SH-SY5Y (cell line): ENCODE measurements at regions not wholly inside any gene's neighbourhood (a gene's known extent, or its start where the extent isn't known, plus 50 kb on each side); places are given as distances from the start of the nearest gene placed in this dataset.

ENCODE experiments used
- GATA2 ChIP-seq: IDR thresholded peaks from 2 replicates; pipeline ENCODE4 v1.6.1; 2011; ENCODE audit warnings: mild to moderate bottlenecking, low read depth, low read length
- GATA3 ChIP-seq: IDR thresholded peaks from 2 replicates; pipeline ENCODE4 v1.6.1; 2011; ENCODE audit warnings: low read depth, mild to moderate bottlenecking, low read length, moderate library complexity

- no peak for TF ChIP-seq GATA3
- TF ChIP-seq GATA2: no peak
Measured at GRCh38 chr1:189658381-189658780, 819.3 kb downstream of the BRINP3 start.

DNA sequence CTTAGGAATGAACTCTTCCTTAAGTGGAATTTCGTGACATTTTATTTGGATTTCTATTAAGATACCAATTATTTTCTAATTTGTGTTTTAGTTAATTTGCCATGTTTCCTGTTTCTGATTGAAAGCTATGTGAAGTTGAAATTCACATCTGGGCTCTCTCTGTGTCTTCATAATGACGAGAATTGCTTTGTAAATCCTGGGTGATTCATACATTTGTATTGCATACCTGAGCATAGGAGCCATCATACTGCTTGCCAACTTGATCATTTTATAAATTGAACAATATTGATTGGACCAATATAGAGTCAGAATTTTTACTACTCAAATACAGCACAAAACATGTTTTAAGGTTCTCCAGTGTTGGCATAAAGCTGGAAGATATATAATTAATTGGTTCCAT is 817.9 kb downstream of the BRINP3 start:
- no peak for TF ChIP-seq GATA3
- no peak for TF ChIP-seq GATA2

DNA sequence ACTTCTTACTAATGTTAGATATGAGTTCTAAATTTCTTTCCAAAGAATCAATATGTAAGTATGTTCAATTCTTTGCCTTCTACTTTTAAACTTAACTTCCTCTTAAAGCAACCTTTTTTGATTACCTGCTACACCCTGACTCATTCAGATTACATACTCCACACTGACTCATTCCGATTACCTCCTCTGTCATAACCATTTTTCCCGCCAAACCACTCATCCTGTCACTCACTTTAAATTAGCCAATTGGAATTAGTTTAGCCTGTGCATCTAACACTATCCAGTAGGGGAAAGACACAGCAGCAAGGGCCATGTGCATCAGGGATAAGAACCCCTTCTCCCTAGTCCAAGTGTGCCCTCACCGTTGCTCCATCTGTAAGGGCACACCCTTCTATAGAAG is 815.5 kb downstream of the BRINP3 start:
- no peak for TF ChIP-seq GATA2
- TF ChIP-seq GATA3: no peak

DNA sequence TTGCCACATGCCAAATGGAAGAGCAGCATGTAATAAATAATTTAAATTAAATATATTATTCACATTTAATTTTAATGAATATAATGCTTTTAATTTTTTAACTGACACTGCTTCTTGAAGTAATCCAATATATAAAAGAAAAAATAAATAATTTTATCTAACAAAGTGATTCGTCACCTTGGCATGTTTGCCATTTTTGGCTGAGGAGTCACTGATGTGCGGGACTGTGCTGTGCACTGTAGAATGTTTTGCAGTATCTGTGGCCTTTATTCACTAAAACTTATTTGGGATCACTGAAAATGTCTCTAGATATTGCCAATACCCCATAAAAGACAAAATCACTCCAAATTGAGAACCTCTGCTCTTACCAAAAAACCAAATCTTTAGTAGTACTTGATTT is 807.8 kb downstream of the BRINP3 start:
- TF ChIP-seq GATA2 (no peak), GATA3 (no peak)

GRCh38 chr1:189673217-189673616 is 804.4 kb downstream of the BRINP3 start:
- TF ChIP-seq GATA2: no peak
- TF ChIP-seq GATA3: no peak

- no peak for TF ChIP-seq GATA3
- TF ChIP-seq GATA2: no peak
Measured at GRCh38 chr1:189675712-189676244, 801.9 kb downstream of the BRINP3 start.

DNA sequence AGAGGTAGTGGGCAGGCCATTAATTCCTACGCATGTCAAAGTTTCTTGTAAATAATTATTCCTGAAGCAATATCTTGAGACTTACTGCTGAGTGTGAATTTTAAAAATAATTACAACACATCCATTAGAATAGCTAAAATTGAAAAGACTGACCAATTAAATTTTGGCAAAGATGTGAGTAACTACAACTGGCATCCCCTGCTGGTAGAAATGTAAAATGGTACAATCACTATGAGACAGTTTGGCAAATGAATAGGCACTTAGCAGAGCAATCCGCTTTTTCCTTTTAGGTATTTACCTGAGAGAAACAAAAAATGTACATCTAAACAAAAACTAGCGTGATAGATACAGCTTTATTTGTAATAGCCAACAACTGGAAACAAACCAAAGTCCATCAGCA is 798.9 kb downstream of the BRINP3 start:
- TF ChIP-seq GATA2: no peak
- no peak for TF ChIP-seq GATA3

DNA sequence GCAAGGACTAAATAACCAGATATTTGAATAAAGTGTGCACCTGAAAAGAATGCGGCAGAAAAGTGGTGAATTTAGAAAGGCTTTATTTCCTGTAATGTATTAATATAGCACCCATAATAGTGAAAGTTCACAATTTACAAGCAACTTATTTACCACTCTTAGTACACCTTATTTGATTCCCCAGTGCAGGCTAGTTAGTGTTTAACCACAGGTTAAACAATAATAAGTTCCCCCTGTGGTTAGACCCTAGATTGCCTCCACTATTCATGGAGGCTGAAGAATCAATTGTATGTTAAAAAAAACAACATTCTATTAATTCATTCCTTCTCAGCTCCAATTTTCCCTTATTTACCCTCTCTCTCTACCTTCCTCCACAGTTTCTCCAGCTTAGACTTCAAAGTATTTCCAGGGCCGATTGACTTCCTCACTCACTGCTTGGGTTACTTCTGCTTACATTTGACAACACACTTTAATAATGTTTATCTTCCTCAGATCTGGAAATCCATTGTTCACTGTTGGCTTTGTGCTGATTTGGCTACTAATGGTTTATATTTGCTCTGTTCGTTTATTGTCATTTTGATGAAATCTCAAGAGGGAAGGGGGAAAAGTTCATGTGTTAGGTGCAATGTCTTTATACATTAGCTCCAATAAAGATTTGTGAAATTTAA is 796.3 kb downstream of the BRINP3 start:
- TF ChIP-seq GATA2: no peak
- TF ChIP-seq GATA3: no peak

DNA sequence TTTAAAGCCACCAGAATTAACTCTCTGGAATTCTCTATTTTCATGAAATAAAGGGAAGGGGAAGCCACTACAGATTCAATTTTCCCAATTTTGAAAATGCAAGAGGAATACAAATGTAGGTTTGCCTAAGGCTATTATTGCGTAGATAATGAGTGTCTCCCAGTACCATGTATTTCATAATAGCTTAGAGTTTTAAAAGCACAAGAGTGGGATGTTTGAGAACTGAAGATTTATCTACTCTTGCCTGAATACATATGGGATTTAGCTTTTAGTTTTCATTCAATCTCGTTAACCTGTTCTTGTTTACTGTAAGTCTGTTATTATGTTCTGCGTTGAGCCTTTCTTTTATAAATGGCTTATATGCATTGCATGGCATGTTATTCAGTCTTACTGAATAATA is 795.1 kb downstream of the BRINP3 start:
- TF ChIP-seq GATA3 (no peak), GATA2 (no peak)

DNA sequence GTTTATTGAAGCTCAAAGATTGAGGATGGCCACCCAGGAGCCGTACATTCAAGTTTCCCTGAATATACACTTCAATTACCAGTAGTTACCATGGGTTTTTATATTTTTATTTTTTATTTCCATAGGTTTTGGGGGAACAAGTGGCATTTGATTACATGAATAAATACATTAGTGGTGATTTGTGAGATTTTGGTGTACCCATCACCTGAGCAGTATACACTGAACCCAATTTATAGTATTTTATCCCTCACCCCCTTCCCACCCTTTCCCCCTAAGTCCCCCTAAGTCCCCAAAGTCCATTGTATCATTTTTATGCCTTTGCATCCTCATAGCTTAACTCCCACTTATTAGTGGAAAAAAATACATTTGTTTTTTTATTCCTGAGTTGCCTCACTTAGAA is 791.4 kb downstream of the BRINP3 start:
- TF ChIP-seq GATA2 (no peak), GATA3 (no peak)

GRCh38 chr1:189693140-189693539 is 784.5 kb downstream of the BRINP3 start:
- TF ChIP-seq GATA3: no peak
- no peak for TF ChIP-seq GATA2

- no peak for TF ChIP-seq GATA2
- TF ChIP-seq GATA3: no peak
Measured at GRCh38 chr1:189696297-189696696, 781.4 kb downstream of the BRINP3 start.

GRCh38 chr1:189697113-189697512 is 780.6 kb downstream of the BRINP3 start:
- TF ChIP-seq GATA2: no peak
- TF ChIP-seq GATA3: no peak

DNA sequence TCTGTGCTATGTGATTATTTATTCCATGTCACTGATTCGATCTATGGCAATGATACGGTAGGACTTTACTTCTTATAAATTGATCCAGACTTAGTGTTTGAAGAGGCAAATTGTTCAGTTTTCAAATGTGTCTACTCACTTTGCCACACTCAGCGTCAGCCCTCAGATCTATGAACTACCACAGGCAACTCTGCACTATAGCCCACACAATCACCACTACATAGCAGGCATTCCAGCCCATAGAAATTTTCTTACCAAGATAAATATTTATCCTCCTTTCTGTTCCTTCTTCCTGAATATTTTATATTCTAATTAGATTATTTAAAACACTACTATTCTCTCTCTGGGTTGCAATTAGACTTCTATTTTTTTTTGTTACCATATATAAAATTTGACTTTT is 776.1 kb downstream of the BRINP3 start:
- TF ChIP-seq GATA3 (no peak), GATA2 (no peak)

DNA sequence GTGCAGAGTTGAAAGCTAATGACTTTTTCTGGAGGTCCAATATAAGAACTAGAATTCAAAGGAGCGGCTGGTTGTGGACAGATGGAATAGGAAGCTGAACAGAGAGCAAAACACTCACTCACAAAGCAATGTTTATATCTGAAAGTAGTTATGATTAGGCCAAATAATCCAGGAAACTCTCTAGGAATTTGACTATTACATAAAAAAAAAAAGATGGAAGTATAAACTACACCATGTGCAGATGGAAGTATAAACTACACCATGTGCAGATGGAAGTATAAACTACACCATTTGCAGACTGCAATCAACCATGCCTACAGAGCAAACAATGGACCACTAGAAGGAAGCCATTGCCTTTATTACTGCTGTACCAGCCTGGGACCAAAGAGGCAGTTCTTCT is 771.1 kb downstream of the BRINP3 start:
- TF ChIP-seq GATA3: no peak
- TF ChIP-seq GATA2: no peak

- TF ChIP-seq GATA3 (no peak), GATA2 (no peak)
Measured at GRCh38 chr1:189708674-189709073, 769.0 kb downstream of the BRINP3 start.
